Parathyroid adenoma (tissue), 2 donors: ENCODE measurements at regions not wholly inside any gene's neighbourhood (a gene's known extent, or its start where the extent isn't known, plus 50 kb on each side); places are given as distances from the start of the nearest gene placed in this dataset.
A peak's percentile ranks its signal among the peaks of the same experiment; 100 is the strongest.

Source experiments
- H2AFZ ChIP-seq: fragments of 300-600 bp; sonication (generic); one replicate; pipeline ENCODE4 v1.7.0; 2017; ENCODE audit warnings: antibody characterized with exemption, mild to moderate bottlenecking
- H3K27ac ChIP-seq: fragments of 300-600 bp; sonication (generic); one replicate; pipeline ENCODE4 v1.7.0; 2017
- H3K27me3 ChIP-seq: fragments of 300-600 bp; sonication (generic); one replicate; pipeline ENCODE4 v1.7.0; 2017; ENCODE audit warnings: low read length; ENCODE audit not compliant: control insufficient read depth, insufficient read depth
- H3K36me3 ChIP-seq: fragments of 300-600 bp; sonication (generic); one replicate; pipeline ENCODE4 v1.7.0; 2017; ENCODE audit warnings: low read length; ENCODE audit not compliant: control insufficient read depth, insufficient read depth
- H3K4me1 ChIP-seq: fragments of 300-600 bp; sonication (generic); one replicate; pipeline ENCODE4 v1.7.0; 2017; ENCODE audit warnings: control low read depth
- H3K4me2 ChIP-seq: fragments of 300-600 bp; sonication (generic); one replicate; pipeline ENCODE4 v1.7.0; 2017; ENCODE audit warnings: low read length
- H3K4me3 ChIP-seq: fragments of 300-600 bp; sonication (generic); one replicate; pipeline ENCODE4 v1.7.0; 2017; ENCODE audit warnings: low read depth, low read length
- H3K79me2 ChIP-seq: fragments of 300-600 bp; sonication (generic); one replicate; pipeline ENCODE4 v1.7.0; 2017; ENCODE audit warnings: control low read depth
- H3K9ac ChIP-seq: fragments of 300-600 bp; sonication (generic); one replicate; pipeline ENCODE4 v1.7.0; 2017; ENCODE audit warnings: mild to moderate bottlenecking
- H3K9me3 ChIP-seq: fragments of 300-600 bp; sonication (generic); one replicate; pipeline ENCODE4 v1.7.0; 2017; ENCODE audit warnings: low read length; ENCODE audit not compliant: control insufficient read depth
- TF ChIP-seq, protein P1 (sequence below): fragments of 300-600 bp; sonication (generic); IDR thresholded peaks from one replicate; pipeline ENCODE4 v1.7.0; 2017; ENCODE audit warnings: antibody characterized with exemption, mild to moderate bottlenecking
- donor health status: primary hyperparathyroidism.

- H3K27me3 ChIP-seq, result no peaks in the 10 kb centered on the region
- H2AFZ ChIP-seq, result no peak overlapping the region
- H3K9me3 ChIP-seq, result no peaks in the 10 kb centered on the region
- TF ChIP-seq, protein P1, sequence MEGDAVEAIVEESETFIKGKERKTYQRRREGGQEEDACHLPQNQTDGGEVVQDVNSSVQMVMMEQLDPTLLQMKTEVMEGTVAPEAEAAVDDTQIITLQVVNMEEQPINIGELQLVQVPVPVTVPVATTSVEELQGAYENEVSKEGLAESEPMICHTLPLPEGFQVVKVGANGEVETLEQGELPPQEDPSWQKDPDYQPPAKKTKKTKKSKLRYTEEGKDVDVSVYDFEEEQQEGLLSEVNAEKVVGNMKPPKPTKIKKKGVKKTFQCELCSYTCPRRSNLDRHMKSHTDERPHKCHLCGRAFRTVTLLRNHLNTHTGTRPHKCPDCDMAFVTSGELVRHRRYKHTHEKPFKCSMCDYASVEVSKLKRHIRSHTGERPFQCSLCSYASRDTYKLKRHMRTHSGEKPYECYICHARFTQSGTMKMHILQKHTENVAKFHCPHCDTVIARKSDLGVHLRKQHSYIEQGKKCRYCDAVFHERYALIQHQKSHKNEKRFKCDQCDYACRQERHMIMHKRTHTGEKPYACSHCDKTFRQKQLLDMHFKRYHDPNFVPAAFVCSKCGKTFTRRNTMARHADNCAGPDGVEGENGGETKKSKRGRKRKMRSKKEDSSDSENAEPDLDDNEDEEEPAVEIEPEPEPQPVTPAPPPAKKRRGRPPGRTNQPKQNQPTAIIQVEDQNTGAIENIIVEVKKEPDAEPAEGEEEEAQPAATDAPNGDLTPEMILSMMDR, result no peak
- no peak overlapping the region for H3K9ac ChIP-seq
- H3K4me1 ChIP-seq, result no peaks in the 10 kb centered on the region
- H3K79me2 ChIP-seq, result no peaks in the 10 kb centered on the region
- no peak overlapping the region for H3K4me2 ChIP-seq
- no peak overlapping the region for H3K27ac ChIP-seq
- no peaks in the 10 kb centered on the region for H3K36me3 ChIP-seq
- no peak overlapping the region for H3K4me3 ChIP-seq
Observed at GRCh38 chr17:72512649-72513556, 392.1 kb downstream of the SOX9 start.

DNA sequence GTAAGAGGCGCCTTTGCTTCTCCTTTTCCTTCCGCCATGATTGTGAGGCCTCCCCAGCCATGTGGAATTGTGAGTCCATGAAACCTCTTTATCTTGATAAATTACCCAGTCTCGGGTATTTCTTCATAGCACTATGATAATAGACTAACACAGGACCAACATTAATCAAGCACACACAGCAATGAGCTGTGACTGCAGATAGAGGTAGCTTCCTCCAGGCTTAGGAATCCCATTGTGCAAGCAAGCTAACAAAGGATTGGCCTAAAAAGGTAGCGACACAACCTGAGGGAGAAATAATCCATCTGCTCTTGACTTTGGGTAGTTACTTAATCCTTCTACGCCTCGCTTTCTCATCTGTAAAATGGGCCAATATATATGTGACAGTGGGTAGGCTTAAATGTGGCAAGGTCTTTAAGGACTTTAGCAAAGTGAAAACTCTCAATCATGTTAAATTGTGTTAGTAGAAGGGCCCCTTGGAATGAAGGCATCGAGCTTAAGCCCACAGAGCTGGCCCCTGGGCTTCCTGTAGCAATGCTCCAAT lies 393.6 kb downstream of the SOX9 start:
- H3K9ac ChIP-seq, result no peak overlapping the region
- no peaks in the 10 kb centered on the region for H3K79me2 ChIP-seq
- no peaks in the 10 kb centered on the region for H3K27me3 ChIP-seq
- no peak overlapping the region for H2AFZ ChIP-seq
- H3K36me3 ChIP-seq, result no peaks in the 10 kb centered on the region
- TF ChIP-seq, protein P1, result no peak
- no peak overlapping the region for H3K4me2 ChIP-seq
- no peaks in the 10 kb centered on the region for H3K9me3 ChIP-seq
- H3K27ac ChIP-seq, result no peak overlapping the region
- H3K4me3 ChIP-seq, result no peak overlapping the region
- H3K4me1 ChIP-seq, result no peaks in the 10 kb centered on the region

- Histone ChIP-seq H3K9ac (no peak overlapping the region), H3K27me3 (no peaks in the 10 kb centered on the region), H2AFZ (peak overlapping the region; percentile 22), H3K4me3 (no peak overlapping the region), H3K27ac (no peak overlapping the region), H3K4me2 (no peak overlapping the region), H3K79me2 (no peaks in the 10 kb centered on the region), H3K36me3 (no peaks in the 10 kb centered on the region), H3K4me1 (no peaks in the 10 kb centered on the region), H3K9me3 (no peaks in the 10 kb centered on the region)
- TF ChIP-seq, protein P1, result no peak
Observed at GRCh38 chr17:72514891-72515290, 394.1 kb downstream of the SOX9 start.

DNA sequence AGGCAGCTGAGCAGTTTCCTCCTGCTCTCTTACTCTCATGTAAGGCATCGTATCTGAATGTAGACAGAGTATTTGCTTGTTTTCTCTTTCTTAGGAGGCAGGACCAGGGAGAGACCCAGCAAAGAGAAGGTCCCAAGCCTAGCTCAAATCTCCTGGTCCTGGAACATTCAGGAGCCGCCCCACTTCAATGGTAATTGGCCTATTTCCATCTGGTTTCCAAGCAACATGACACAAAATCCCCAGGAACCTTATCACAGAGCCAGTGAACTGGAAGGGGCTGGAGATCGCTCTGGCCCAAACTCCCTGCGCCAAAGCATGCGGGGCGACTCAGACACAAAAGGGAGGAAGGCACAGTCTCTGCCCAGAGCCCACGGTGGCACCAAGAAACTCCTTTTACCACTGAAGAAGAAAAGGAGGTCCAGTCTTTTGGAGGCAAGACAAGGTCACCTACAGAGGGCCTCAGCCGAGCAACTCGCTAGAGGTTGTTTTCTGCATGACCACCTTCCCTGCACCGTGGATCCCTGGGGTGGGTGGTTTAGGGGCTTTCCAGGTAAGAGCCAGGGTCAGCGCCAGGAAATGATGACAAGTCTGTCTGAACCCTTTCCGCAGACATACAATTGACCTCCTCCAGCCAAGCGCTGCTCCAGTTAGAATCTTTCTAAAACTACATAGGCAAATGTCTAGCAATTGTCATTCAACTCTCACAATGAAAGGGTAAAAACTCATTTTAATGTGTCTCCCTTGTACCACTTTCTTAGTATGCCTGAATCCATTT lies 394.7 kb downstream of the SOX9 start:
- Histone ChIP-seq H3K79me2 (no peaks in the 10 kb centered on the region), H3K4me3 (no peak overlapping the region), H3K27me3 (no peaks in the 10 kb centered on the region), H3K4me1 (no peaks in the 10 kb centered on the region), H3K27ac (no peak overlapping the region), H3K36me3 (no peaks in the 10 kb centered on the region), H3K4me2 (no peak overlapping the region), H3K9me3 (no peaks in the 10 kb centered on the region), H2AFZ (peak overlapping the region; percentile 22), H3K9ac (no peak overlapping the region)
- TF ChIP-seq, protein P1, result no peak
